AG10803 (cell line): ENCODE measurements at regions not wholly inside any gene's neighbourhood (a gene's known extent, or its start where the extent isn't known, plus 50 kb on each side); places are given as distances from the start of the nearest gene placed in this dataset.

Experiments
- DNase-seq: peaks from one replicate; pipeline ENCODE4 v3.0.0; 2010; ENCODE audit warnings: low read depth
- H3K4me3 ChIP-seq: 2 replicates; pipeline ENCODE4 v1.5.1; 2011; ENCODE audit warnings: mild to moderate bottlenecking, low read length, control low read depth
- CTCF ChIP-seq: conservative IDR thresholded peaks from 2 replicates; pipeline ENCODE4 v1.5.1; 2011; ENCODE audit warnings: mild to moderate bottlenecking, low read length, control low read depth, inconsistent platforms

GRCh38 chr15:39018966-39019365 lies 454.4 kb upstream of the RASGRP1 start:
- TF ChIP-seq CTCF: no peak
- DNase-seq: no peak
- no peak overlapping the region for H3K4me3 ChIP-seq

GRCh38 chr15:39021341-39021740 lies 456.7 kb upstream of the RASGRP1 start:
- no peak for TF ChIP-seq CTCF
- DNase-seq: no peak
- no peak overlapping the region for H3K4me3 ChIP-seq

GRCh38 chr15:39022532-39023305 lies 458.1 kb upstream of the RASGRP1 start:
- DNase-seq: peak; percentile 24
- no peak overlapping the region for H3K4me3 ChIP-seq
- no peak for TF ChIP-seq CTCF

- no peak overlapping the region for H3K4me3 ChIP-seq
- DNase-seq: peak; percentile 80
- TF ChIP-seq CTCF: no peak
Measured at GRCh38 chr15:39025321-39025720, 460.7 kb upstream of the RASGRP1 start.

- no peak overlapping the region for H3K4me3 ChIP-seq
- TF ChIP-seq CTCF: no peak
- no peak for DNase-seq
Measured at GRCh38 chr15:39025881-39026280, 461.3 kb upstream of the RASGRP1 start.

GRCh38 chr15:39028069-39028468 lies 463.5 kb upstream of the RASGRP1 start:
- no peak for TF ChIP-seq CTCF
- H3K4me3 ChIP-seq: no peak overlapping the region
- peak; percentile 53 for DNase-seq

GRCh38 chr15:39029741-39030140 lies 465.1 kb upstream of the RASGRP1 start:
- no peak for TF ChIP-seq CTCF
- no peak for DNase-seq
- H3K4me3 ChIP-seq: no peak overlapping the region
